Thoracic aorta (tissue), 2 donors: ENCODE measurements at regions not wholly inside any gene's neighbourhood (a gene's known extent, or its start where the extent isn't known, plus 50 kb on each side); places are given as distances from the start of the nearest gene placed in this dataset.

Source experiments
- ATAC-seq: fragments of 150-250 bp; one replicate; pipeline ENCODE4 v1.8.0; 2017; ENCODE audit warnings: low read depth; ENCODE audit not compliant: insufficient number of reproducible peaks, low FRiP score
- DNase-seq: peaks from one replicate; pipeline ENCODE4 v3.0.0-alpha.2; 2020; ENCODE audit warnings: low spot score
- H3K27ac ChIP-seq, 2 donors: fragments of 200-600 bp; sonication (generic); 1 replicate in 1 of 2; 2 replicates in 1 of 2; pipeline ENCODE4 v1.5.1; 2016; ENCODE audit warnings: mild to moderate bottlenecking in 2 of 2, moderate library complexity in 2 of 2
- H3K27me3 ChIP-seq: fragments of 200-600 bp; sonication (generic); replicated peaks from 2 replicates; pipeline ENCODE4 v1.6.0; 2016; ENCODE audit warnings: mild to moderate bottlenecking; ENCODE audit not compliant: insufficient read depth
- H3K36me3 ChIP-seq: fragments of 200-600 bp; sonication (generic); one replicate; pipeline ENCODE4 v1.5.1; 2016
- H3K4me1 ChIP-seq, 2 donors: fragments of 200-600 bp; sonication (generic); 1 replicate in 1 of 2; 2 replicates in 1 of 2; pipeline versions ENCODE4 v1.5.1 to v1.6.0; 2016; ENCODE audit warnings: low read depth in 2 of 2, mild to moderate bottlenecking in 1 of 2; ENCODE audit not compliant: control insufficient read depth in 1 of 2
- H3K4me3 ChIP-seq: fragments of 200-600 bp; sonication (generic); 2 replicates; pipeline ENCODE4 v1.5.1; 2016; ENCODE audit warnings: mild to moderate bottlenecking
- H3K9me3 ChIP-seq: fragments of 200-600 bp; sonication (generic); 2 replicates; pipeline ENCODE4 v1.5.1; 2016
- TF ChIP-seq, protein P1 (sequence below): fragments of 200-600 bp; sonication (generic); IDR thresholded peaks from one replicate; pipeline ENCODE4 v1.5.1; 2019; ENCODE audit warnings: antibody characterized with exemption

- Histone ChIP-seq H3K27ac (no peak overlapping the region), H3K4me3 (no peak overlapping the region), H3K27me3 (no peaks in the 10 kb centered on the region), H3K4me1 (no peaks in the 10 kb centered on the region), H3K36me3 (no peaks in the 10 kb centered on the region), H3K9me3 (no peaks in the 10 kb centered on the region)
- TF ChIP-seq, protein P1, sequence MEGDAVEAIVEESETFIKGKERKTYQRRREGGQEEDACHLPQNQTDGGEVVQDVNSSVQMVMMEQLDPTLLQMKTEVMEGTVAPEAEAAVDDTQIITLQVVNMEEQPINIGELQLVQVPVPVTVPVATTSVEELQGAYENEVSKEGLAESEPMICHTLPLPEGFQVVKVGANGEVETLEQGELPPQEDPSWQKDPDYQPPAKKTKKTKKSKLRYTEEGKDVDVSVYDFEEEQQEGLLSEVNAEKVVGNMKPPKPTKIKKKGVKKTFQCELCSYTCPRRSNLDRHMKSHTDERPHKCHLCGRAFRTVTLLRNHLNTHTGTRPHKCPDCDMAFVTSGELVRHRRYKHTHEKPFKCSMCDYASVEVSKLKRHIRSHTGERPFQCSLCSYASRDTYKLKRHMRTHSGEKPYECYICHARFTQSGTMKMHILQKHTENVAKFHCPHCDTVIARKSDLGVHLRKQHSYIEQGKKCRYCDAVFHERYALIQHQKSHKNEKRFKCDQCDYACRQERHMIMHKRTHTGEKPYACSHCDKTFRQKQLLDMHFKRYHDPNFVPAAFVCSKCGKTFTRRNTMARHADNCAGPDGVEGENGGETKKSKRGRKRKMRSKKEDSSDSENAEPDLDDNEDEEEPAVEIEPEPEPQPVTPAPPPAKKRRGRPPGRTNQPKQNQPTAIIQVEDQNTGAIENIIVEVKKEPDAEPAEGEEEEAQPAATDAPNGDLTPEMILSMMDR: no peak
- ATAC-seq (no peak), DNase-seq (no peak)
These were observed 752.3 kb downstream of the NR2F2 start for GRCh38 chr15:97082830-97083229.

GRCh38 chr15:97084650-97085049, 754.1 kb downstream of the NR2F2 start:
- Histone ChIP-seq H3K27me3 (no peaks in the 10 kb centered on the region), H3K9me3 (no peaks in the 10 kb centered on the region), H3K4me1 (no peaks in the 10 kb centered on the region), H3K27ac (no peak overlapping the region), H3K4me3 (no peak overlapping the region), H3K36me3 (no peaks in the 10 kb centered on the region)
- ATAC-seq (no peak), DNase-seq (no peak)
- TF ChIP-seq, protein P1: no peak

DNA sequence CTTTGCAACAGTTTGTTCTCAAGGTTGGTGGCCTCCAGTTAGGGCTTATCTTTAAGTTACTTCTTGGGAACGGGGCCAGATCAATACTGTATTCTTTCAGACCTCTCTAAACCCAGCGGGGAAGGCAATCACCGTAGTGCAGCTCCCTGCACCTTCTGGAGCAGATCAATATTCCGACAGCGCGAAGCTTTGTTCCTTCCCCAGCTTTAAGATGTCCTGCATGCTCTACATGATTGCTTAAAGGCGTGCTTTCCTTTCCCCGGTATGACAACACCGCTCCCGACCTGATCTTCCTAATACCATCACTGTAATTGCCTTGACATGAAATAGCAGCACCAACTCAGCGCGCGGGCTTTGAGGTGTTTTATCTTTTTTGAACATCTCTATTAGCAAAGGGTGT, 755.2 kb downstream of the NR2F2 start:
- no peaks in the 10 kb centered on the region for H3K36me3 ChIP-seq
- no peaks in the 10 kb centered on the region for H3K4me1 ChIP-seq
- H3K4me3 ChIP-seq: no peak overlapping the region
- TF ChIP-seq, protein P1: no peak
- no peaks in the 10 kb centered on the region for H3K9me3 ChIP-seq
- no peak overlapping the region for H3K27ac ChIP-seq
- DNase-seq (no peak), ATAC-seq (no peak)
- H3K27me3 ChIP-seq: no peaks in the 10 kb centered on the region

DNA sequence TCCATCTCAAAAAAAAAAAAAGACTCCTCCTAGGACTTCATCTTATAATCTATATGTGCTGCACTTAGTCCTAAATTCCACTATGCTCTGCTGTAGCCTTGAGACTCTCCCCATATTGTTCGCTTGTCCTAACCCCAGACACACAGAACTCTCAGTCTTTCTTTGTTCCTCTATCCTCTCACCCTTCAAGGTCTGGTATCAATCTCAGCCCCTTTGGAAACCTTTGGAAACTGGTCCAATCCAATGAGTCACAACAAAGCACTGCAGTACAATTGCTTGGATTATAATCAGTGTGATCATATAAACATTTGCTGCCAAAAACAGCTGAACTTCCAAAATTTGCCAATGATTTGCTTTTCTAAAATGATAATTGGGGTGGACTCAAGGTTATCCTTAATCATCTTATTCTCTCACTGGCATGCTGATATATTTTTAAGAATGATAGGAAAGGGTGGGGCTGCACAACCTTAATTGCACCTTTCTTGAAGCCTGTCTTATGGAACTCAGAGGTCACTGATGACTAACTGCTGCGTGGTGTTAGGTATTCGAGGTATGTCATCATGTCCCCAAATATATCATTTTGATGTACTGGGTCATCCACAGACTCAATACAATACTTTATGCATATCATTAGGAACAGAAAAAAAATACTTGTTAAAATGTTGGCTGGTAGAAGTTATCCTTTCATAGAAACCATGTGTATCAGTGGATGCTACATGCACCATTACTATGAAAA, 756.7 kb downstream of the NR2F2 start:
- no peak overlapping the region for H3K27ac ChIP-seq
- no peak for DNase-seq

GRCh38 chr15:97091093-97091492, 760.6 kb downstream of the NR2F2 start:
- Histone ChIP-seq H3K36me3 (no peaks in the 10 kb centered on the region), H3K27ac (no peak overlapping the region), H3K4me1 (no peaks in the 10 kb centered on the region), H3K9me3 (no peaks in the 10 kb centered on the region), H3K27me3 (no peaks in the 10 kb centered on the region), H3K4me3 (no peak overlapping the region)
- DNase-seq (no peak), ATAC-seq (no peak)
- TF ChIP-seq, protein P1: no peak

More for the DNA sequence above, 756.7 kb downstream of the NR2F2 start:
- no peaks in the 10 kb centered on the region for H3K36me3 ChIP-seq
- H3K27me3 ChIP-seq: no peaks in the 10 kb centered on the region
- no peak for ATAC-seq
- no peaks in the 10 kb centered on the region for H3K4me1 ChIP-seq
- TF ChIP-seq, protein P1: no peak
- no peak overlapping the region for H3K4me3 ChIP-seq
- H3K9me3 ChIP-seq: no peaks in the 10 kb centered on the region
